Activated CD8-positive, alpha-beta T cell treated with anti-CD3 and anti-CD28 coated beads, Interleukin-2, amount 10 ng/mL, durations not matched to agents 7 days and 5 days (primary cell): ENCODE measurements at regions not wholly inside any gene's neighbourhood (a gene's known extent, or its start where the extent isn't known, plus 50 kb on each side); places are given as distances from the start of the nearest gene placed in this dataset.
"Not testable (repeated sequence)": the region's sequence is repeated elsewhere in the genome, so short reads cannot be mapped to it uniquely, and the experiment has no call there.

Experiments
- ATAC-seq: fragments of 150-1000 bp; cut with Tn5 transposase; one replicate; pipeline ENCODE4 v1.10.0; 2021; ENCODE audit warnings: moderate library complexity
- CTCF ChIA-PET: fragments of 350-600 bp; sonication (Branson Sonifier 250); formaldehyde crosslinking; loops from one replicate; lab custom pipeline; 2021; ENCODE audit warnings: antibody characterized with exemption; lab: Charles Lee
- POLR2A ChIA-PET: fragments of 350-600 bp; sonication (Branson Sonifier 250); formaldehyde crosslinking; loops from one replicate; lab custom pipeline; 2021; ENCODE audit warnings: antibody characterized with exemption; lab: Charles Lee
- DNase-seq: peaks from one replicate; pipeline ENCODE4 v3.0.0-alpha.2; 2020
- H3K27ac Mint-ChIP-seq: one replicate; pipeline ENCODE4 v1.8.0; 2021; ENCODE audit warnings: mild to moderate bottlenecking, mixed read lengths
- H3K27me3 Mint-ChIP-seq: one replicate; pipeline ENCODE4 v1.8.0; 2021; ENCODE audit warnings: low read depth, mixed read lengths
- H3K36me3 Mint-ChIP-seq: one replicate; pipeline ENCODE4 v1.8.0; 2021; ENCODE audit warnings: low read depth, mixed read lengths
- H3K4me1 Mint-ChIP-seq: one replicate; pipeline ENCODE4 v1.8.0; 2021; ENCODE audit warnings: low read depth, mixed read lengths
- H3K4me3 Mint-ChIP-seq: one replicate; pipeline ENCODE4 v1.8.0; 2021; ENCODE audit warnings: mild to moderate bottlenecking, mixed read lengths
- H3K9me3 Mint-ChIP-seq: one replicate; pipeline ENCODE4 v1.8.0; 2022; ENCODE audit warnings: mixed read lengths; ENCODE audit not compliant: insufficient read depth

DNA sequence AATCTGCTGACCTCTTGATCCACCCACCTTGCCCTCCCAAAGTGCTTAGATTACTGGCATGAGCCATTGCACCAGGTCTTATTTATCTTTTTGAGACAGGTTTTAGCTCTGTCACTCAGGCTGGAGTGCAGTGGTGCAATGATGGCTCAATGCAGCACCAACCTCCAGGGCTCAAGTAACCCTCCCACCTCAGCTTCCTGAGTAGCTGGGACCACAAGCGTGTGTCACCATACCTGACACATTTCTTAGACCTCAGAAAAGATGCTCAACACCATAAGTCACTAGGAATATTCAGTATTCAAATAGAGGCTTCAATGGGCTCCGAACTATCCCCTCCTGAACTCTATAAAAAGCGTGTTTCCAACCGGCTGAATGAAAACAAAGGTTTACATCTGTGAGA, 268.6 kb upstream of the ZNF337 start:
- H3K27me3 Mint-ChIP-seq, H3K9me3 Mint-ChIP-seq, DNase-seq, H3K4me1 Mint-ChIP-seq, H3K36me3 Mint-ChIP-seq, POLR2A ChIA-PET, CTCF ChIA-PET, H3K4me3 Mint-ChIP-seq, H3K27ac Mint-ChIP-seq, ATAC-seq: not testable (repeated sequence)

DNA sequence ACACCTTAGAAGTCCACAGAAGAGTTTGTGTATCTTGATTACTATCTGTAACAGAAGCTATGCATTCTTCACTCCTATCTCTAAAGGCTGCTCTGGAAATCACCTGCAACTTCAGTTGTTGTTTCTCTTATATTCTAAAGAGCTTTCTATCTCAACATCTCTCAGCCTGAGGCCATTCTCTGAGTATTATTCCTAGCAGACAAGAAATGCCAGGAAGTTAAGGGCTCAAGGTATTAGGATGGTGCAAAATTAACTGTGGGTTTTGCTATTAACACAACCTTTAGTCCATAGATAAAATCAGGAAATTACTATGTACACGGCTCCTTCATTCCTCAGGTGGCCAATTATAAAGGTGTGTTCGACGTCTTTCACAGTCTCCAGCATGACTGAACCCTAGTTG, 257.2 kb upstream of the ZNF337 start:
- H3K9me3 Mint-ChIP-seq, H3K36me3 Mint-ChIP-seq, H3K4me3 Mint-ChIP-seq, H3K4me1 Mint-ChIP-seq, ATAC-seq, CTCF ChIA-PET, POLR2A ChIA-PET, H3K27ac Mint-ChIP-seq, DNase-seq: not testable (repeated sequence)
- H3K27me3 Mint-ChIP-seq, result peaks cover 14% of the 10 kb centered on the region

DNA sequence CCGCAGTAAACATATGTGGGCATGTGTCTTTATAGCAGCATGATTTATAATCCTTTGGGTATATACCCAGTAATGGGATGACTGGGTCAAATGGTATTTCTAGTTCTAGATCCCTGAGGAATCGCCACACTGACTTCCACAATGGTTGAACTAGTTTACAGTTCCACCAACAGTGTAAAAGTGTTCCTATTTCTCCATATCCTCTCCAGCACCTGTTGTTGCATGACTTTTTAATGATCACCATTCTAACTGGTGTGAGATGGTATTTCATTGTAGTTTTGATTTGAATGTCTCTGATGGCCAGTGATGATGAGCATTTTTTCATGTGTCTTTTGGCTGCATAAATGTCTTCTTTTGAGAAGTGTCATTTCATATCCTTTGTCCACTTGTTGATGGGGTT, 238.6 kb upstream of the ZNF337 start:
- DNase-seq, H3K4me1 Mint-ChIP-seq, H3K9me3 Mint-ChIP-seq, CTCF ChIA-PET, H3K4me3 Mint-ChIP-seq, H3K27ac Mint-ChIP-seq, H3K36me3 Mint-ChIP-seq, H3K27me3 Mint-ChIP-seq, ATAC-seq, POLR2A ChIA-PET: not testable (repeated sequence)

DNA sequence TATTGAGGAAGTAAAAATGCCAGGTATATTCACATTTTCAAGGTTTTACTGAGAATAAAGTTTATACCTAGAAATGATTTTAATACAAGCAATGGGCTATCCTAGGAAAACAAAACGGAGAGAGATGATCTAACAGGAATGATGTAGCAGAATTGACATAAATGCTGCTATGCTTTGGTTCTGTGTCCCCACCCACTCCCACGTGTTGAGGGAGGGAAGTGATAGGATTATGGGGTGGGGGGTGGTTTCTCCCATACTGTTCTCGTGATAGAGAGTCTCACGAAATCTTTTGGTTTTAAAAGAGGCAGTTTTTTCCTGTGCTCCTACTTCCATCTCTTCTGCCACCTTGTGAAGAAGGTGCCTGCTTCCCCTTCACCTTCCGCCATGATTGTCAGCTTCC, 236.2 kb upstream of the ZNF337 start:
- H3K4me3 Mint-ChIP-seq, POLR2A ChIA-PET, DNase-seq, CTCF ChIA-PET, H3K4me1 Mint-ChIP-seq, H3K27ac Mint-ChIP-seq, H3K36me3 Mint-ChIP-seq, ATAC-seq, H3K27me3 Mint-ChIP-seq, H3K9me3 Mint-ChIP-seq: not testable (repeated sequence)

DNA sequence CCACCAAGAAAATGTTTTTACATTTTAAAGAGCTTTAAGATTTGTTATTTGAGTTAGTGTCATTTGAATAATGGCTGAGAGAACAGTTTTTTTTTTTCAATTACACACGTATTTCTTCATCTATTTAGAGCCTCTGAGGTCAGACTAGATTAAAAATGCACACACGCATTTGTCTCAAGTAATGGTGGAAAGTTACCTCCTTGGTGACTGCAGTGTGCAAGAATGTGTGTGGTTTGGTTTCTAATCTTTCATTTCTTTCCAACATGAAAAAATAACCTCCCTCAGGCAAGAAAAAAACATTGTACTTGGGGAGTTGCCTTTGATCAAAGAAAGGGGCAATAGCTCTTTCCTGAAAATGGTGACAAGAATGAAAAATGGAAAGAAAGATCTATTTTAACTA, 235.5 kb upstream of the ZNF337 start:
- H3K4me3 Mint-ChIP-seq, H3K4me1 Mint-ChIP-seq, ATAC-seq, CTCF ChIA-PET, DNase-seq, H3K27ac Mint-ChIP-seq, POLR2A ChIA-PET, H3K27me3 Mint-ChIP-seq, H3K36me3 Mint-ChIP-seq, H3K9me3 Mint-ChIP-seq: not testable (repeated sequence)

DNA sequence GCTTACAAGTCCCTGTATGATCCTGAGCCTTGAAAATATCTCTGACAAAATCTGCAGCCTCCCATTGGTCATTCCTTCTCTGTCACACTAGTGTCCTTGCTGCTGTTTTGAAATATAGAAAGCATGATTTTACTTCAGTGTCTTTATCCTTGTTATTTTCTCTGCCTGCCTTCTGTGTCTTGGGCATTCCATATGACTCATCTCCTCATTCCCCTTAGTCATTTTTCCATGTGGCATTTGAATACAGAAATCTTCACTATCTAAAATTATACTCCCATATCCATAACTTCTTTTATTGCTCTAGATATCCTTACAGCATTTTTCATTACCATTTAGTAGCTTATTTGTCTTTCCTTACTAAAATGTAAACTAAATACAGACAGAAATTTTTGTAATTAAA, 205.7 kb upstream of the ZNF337 start:
- POLR2A ChIA-PET, H3K27me3 Mint-ChIP-seq, H3K27ac Mint-ChIP-seq, H3K4me1 Mint-ChIP-seq, H3K9me3 Mint-ChIP-seq, CTCF ChIA-PET, DNase-seq, H3K36me3 Mint-ChIP-seq, ATAC-seq, H3K4me3 Mint-ChIP-seq: not testable (repeated sequence)

DNA sequence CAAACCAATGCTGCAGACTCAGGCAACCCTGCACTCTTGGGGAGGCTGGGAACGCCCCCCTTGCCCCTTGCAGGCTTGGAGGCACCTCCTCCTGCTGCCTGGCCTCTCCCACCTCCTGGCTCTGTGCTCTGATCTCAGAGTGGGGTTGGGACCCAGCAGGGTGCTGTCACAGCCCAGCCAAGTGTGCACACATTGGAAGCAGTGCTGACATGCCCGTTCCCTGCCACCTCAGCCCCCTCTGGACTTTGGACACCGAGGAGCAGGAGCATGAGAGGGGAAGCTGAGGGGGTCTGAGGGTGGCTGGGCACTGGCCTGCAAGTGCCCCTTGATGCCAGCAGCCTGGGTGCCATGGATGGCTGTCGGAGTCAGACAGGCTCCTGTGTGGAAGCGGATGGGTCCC, 202.0 kb upstream of the ZNF337 start:
- H3K4me3 Mint-ChIP-seq, H3K9me3 Mint-ChIP-seq, H3K4me1 Mint-ChIP-seq, H3K36me3 Mint-ChIP-seq, CTCF ChIA-PET, H3K27ac Mint-ChIP-seq, ATAC-seq, POLR2A ChIA-PET, DNase-seq, H3K27me3 Mint-ChIP-seq: not testable (repeated sequence)

DNA sequence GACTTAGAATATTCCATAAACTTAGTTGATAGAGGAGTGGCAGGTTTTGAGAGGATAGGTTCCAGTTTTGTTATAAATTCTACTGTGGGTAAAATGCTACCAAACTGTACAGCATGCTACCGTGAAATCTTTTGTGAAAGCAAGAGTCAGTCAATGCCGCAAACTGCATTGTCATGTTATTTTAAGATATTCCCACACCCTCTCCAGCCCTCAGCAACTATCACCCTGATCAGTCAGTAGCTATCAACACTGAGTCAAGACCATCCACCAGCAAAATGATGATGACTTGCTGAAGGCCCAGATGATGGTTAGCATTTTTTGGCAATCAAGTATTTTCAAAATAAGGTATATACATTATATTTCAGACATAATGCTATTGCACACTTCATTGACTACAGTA, 182.4 kb upstream of the ZNF337 start:
- DNase-seq, H3K4me3 Mint-ChIP-seq, H3K27me3 Mint-ChIP-seq, ATAC-seq, H3K27ac Mint-ChIP-seq, H3K36me3 Mint-ChIP-seq, CTCF ChIA-PET, H3K4me1 Mint-ChIP-seq, POLR2A ChIA-PET, H3K9me3 Mint-ChIP-seq: not testable (repeated sequence)

DNA sequence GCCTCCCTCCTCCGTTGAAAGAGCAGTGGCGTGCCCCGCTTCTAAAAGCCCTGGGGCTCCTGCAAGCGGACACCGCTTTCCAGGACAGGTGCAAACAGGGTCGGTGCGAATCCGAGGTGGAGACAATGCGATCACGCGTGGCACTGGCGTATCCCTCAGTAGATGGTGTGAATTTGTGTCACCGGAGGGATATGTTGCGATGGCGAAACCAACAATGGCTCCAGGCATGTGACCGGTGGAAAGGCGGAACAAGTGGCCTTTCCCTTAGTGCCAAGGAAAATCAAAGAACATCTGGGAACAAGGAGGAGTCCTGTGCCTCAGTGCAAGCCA, 172.0 kb upstream of the ZNF337 start:
- CTCF ChIA-PET, POLR2A ChIA-PET: not testable (repeated sequence)
- H3K27me3 Mint-ChIP-seq, result peaks cover 56% of the 10 kb centered on the region

DNA sequence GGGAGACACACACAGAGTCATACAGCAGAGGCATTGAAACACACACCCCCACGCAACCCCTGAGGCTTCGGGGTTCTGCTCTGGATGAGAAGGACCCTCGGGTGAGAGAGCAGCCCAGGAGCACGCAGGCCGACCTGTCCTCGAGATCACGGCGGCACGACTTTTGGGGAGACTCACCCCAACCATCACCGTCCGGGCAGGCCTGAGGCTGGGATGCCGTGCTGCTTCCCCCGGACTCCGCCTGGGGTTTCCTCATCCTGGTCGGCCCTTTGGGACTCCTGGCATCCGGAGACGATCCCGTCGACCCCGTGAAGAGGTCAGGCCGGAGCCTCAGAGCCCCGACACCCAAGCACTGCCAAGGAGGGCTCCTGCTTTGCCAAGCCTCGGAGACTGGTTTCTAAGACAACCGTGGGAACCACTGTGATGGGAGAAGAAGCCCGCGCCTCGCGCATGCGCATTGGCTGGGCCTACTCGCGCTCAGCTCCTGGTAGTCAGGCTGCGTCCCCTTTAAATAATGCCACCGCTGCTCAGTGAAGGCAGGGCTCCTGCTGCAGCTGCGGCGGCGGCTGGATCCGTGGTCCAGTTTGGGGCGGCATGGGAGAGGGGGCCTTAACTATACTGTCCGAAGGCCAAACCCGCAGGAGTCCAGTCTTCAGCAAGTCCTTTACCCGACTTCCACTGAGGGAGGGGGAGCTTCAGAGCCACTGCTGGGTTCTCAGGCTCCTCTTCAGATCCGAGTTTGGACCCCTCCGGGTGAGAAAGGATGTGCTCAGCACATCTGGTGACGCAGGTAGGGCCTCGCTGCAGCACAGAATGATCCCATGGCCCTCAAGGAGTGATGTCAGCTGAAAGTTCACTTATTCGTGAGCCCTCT, 171.4 kb upstream of the ZNF337 start:
- peaks cover 56% of the 10 kb centered on the region for H3K27me3 Mint-ChIP-seq
- H3K27ac Mint-ChIP-seq, result no peak overlapping the region
- CTCF ChIA-PET, result no interaction called here

More for the DNA sequence above, 172.0 kb upstream of the ZNF337 start:
- not testable (repeated sequence) for DNase-seq, H3K9me3 Mint-ChIP-seq, ATAC-seq, H3K36me3 Mint-ChIP-seq, H3K27ac Mint-ChIP-seq
- peaks cover 21% of the 10 kb centered on the region for H3K4me1 Mint-ChIP-seq
- peak overlapping the region; percentile 49 for H3K4me3 Mint-ChIP-seq

DNA sequence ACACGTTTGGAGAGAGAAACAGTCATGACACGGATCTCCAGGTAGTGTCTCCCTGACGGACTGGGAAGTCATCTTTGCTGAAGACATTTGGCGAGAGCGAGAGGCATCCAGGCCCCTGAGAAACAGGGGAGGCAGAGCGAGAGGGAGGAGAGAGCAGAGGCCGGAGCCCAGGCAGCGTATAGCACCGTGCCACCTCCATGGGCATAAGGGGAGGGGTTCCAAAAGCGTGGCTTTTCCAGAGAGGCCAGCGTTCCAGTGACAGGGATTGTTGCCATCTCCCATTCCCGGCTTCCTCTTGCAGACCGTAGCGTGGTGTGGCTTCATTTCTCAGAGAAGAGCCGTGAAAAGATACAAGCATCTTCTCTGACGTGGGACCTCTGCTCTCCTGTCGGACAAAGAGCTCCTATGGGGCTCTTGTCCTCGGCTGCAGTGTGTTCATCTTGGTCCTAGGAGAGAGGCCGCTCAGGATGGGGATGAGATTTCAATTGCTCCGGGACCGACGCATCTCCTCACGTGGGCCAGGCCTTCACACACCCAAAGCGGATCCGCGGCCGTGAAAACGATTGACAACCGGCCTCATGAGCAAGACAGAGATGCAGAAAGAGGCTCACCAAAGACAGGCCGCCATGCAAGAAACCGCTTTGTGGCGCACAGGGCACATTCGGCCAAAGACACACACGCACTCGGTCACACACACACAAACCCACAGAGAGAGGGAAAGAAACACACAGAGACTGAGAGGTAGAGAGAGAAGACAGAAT, 170.5 kb upstream of the ZNF337 start:
- Mint-ChIP-seq H3K27me3 (peaks cover 61% of the 10 kb centered on the region), H3K4me1 (peaks cover 35% of the 10 kb centered on the region)
- ATAC-seq, POLR2A ChIA-PET, H3K4me3 Mint-ChIP-seq, DNase-seq, CTCF ChIA-PET, H3K9me3 Mint-ChIP-seq, H3K27ac Mint-ChIP-seq, H3K36me3 Mint-ChIP-seq: not testable (repeated sequence)

More for the DNA sequence above, 171.4 kb upstream of the ZNF337 start:
- DNase-seq (peak; percentile 73), ATAC-seq (peak; percentile 81)
- POLR2A ChIA-PET, result no interaction called here
- Mint-ChIP-seq H3K9me3 (no peaks in the 10 kb centered on the region), H3K4me1 (peaks cover 27% of the 10 kb centered on the region), H3K36me3 (no peaks in the 10 kb centered on the region), H3K4me3 (peak overlapping the region; percentile 49)
